Osteoblast (primary cell): ENCODE measurements at regions not wholly inside any gene's neighbourhood (a gene's known extent, or its start where the extent isn't known, plus 50 kb on each side); places are given as distances from the start of the nearest gene placed in this dataset.

ENCODE experiments used
- DNase-seq: peaks from one replicate; pipeline ENCODE4 v3.0.0; 2011; ENCODE audit warnings: low spot score, mixed read lengths; ENCODE audit not compliant: insufficient read length; ENCODE audit errors: missing footprints
- H2AFZ ChIP-seq: 2 replicates; pipeline ENCODE4 v1.6.0; 2011; ENCODE audit warnings: mild to moderate bottlenecking, low read length
- H3K27ac ChIP-seq: 2 replicates; pipeline ENCODE4 v1.5.1; 2011; ENCODE audit warnings: mild to moderate bottlenecking, low read depth, low read length, moderate library complexity
- H3K27me3 ChIP-seq: 2 replicates; pipeline ENCODE4 v1.6.0; 2012; ENCODE audit warnings: mild to moderate bottlenecking, control low read depth, inconsistent platforms, low read length, moderate library complexity; ENCODE audit not compliant: insufficient read depth
- H3K36me3 ChIP-seq: 2 replicates; pipeline ENCODE4 v1.5.1; 2011; ENCODE audit warnings: mild to moderate bottlenecking, low read length, control low read depth, moderate library complexity; ENCODE audit not compliant: insufficient read depth
- H3K4me1 ChIP-seq: 2 replicates; pipeline ENCODE4 v1.5.1; 2011; ENCODE audit warnings: mild to moderate bottlenecking, low read length, control low read depth, moderate library complexity; ENCODE audit not compliant: insufficient read depth
- H3K4me2 ChIP-seq: 2 replicates; pipeline ENCODE4 v1.6.0; 2011; ENCODE audit warnings: mild to moderate bottlenecking, low read length; ENCODE audit not compliant: insufficient read depth
- H3K4me3 ChIP-seq: fragments of 200-600 bp; sonication (generic); 3 replicates; pipeline ENCODE4 v1.5.1; 2012; ENCODE audit warnings: mild to moderate bottlenecking, low read length, inconsistent platforms; ENCODE audit not compliant: insufficient read depth
- H3K79me2 ChIP-seq: 2 replicates; pipeline ENCODE4 v1.6.0; 2012; ENCODE audit warnings: mild to moderate bottlenecking, low read length, control low read depth, inconsistent platforms; ENCODE audit not compliant: insufficient read depth
- H3K9me3 ChIP-seq: 2 replicates; pipeline ENCODE4 v1.5.1; 2011; ENCODE audit warnings: low read depth, low read length, control low read depth
- H4K20me1 ChIP-seq: 2 replicates; pipeline ENCODE4 v1.6.0; 2012; ENCODE audit warnings: mild to moderate bottlenecking, low read length, control low read depth; ENCODE audit not compliant: insufficient read depth
- TF ChIP-seq, protein P1 (sequence below): IDR thresholded peaks from 2 replicates; pipeline ENCODE4 v1.5.1; 2011; ENCODE audit warnings: mild to moderate bottlenecking, low read depth, low read length, moderate library complexity; ENCODE audit errors: extremely low read depth

DNA sequence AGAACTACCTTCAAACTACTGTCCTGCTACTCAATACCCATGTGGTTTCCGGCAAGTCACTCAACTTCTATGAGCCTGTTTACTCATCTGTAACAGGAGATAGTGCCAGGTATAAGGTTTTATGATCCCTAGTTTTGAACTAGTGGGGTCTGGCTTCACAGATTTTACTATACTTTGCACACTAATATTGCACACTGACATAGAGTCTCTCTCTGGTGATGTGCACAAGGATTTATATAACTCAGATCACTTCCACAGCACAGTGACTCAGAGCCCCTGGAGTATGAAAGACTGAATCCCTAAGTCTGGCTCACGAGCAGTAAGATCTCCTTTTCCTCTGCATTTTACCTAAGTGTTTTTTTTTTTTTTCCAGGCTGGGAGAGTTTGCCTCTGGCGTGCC is 69.7 kb upstream of the SLC38A2 start:
- no peaks in the 10 kb centered on the region for H3K36me3 ChIP-seq
- H3K27me3 ChIP-seq = no peaks in the 10 kb centered on the region
- H3K4me2 ChIP-seq = peak overlapping the region; percentile 61
- DNase-seq = no peak
- H4K20me1 ChIP-seq = no peaks in the 10 kb centered on the region
- no peaks in the 10 kb centered on the region for H3K79me2 ChIP-seq
- peaks cover 21% of the 10 kb centered on the region for H3K4me1 ChIP-seq
- H2AFZ ChIP-seq = peak overlapping the region; percentile 48
- H3K4me3 ChIP-seq = no peak overlapping the region
- H3K27ac ChIP-seq = peak overlapping the region; percentile 71
- TF ChIP-seq, protein P1, sequence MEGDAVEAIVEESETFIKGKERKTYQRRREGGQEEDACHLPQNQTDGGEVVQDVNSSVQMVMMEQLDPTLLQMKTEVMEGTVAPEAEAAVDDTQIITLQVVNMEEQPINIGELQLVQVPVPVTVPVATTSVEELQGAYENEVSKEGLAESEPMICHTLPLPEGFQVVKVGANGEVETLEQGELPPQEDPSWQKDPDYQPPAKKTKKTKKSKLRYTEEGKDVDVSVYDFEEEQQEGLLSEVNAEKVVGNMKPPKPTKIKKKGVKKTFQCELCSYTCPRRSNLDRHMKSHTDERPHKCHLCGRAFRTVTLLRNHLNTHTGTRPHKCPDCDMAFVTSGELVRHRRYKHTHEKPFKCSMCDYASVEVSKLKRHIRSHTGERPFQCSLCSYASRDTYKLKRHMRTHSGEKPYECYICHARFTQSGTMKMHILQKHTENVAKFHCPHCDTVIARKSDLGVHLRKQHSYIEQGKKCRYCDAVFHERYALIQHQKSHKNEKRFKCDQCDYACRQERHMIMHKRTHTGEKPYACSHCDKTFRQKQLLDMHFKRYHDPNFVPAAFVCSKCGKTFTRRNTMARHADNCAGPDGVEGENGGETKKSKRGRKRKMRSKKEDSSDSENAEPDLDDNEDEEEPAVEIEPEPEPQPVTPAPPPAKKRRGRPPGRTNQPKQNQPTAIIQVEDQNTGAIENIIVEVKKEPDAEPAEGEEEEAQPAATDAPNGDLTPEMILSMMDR = no peak
- H3K9me3 ChIP-seq = no peaks in the 10 kb centered on the region

DNA sequence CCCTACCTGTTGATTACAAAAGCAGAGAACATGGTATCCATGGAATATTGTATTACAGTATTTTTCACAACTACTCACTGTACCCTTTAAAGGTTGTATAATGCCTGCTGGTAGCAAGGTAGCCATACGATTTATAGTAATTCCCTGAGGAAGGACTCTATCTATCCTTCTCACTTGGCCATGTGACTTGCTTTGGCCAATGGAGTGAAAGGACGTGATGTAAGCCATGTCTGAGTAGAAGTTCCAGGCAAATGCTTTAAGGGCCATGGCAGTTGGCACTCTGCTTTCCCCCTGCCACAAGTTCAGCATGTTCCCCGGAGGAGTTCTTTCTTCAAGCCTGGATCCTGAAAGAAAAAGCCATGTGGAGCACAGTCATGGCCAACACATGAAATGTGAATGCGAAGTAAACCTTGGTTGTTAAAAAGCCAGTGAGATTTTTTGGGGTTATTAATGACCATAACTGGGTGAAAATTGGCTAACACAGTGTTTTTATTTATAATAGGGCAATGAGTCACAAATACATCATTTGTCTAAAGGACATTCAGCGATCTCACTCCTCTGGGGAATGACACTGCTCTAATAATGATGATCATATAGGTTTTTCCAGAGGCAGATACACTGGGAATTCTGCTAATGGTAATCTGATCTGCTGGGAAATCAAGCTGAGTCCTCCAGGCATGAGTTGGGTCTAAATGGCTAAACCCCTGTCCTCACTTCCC is 67.4 kb upstream of the SLC38A2 start:
- Histone ChIP-seq H4K20me1 (no peaks in the 10 kb centered on the region), H3K27ac (no peak overlapping the region), H3K4me3 (no peak overlapping the region), H3K79me2 (no peaks in the 10 kb centered on the region), H3K27me3 (no peaks in the 10 kb centered on the region), H3K9me3 (no peaks in the 10 kb centered on the region), H3K4me1 (peaks cover 18% of the 10 kb centered on the region), H3K4me2 (no peak overlapping the region), H2AFZ (no peak overlapping the region), H3K36me3 (no peaks in the 10 kb centered on the region)
- DNase-seq = peak; percentile 9
- TF ChIP-seq, protein P1 = no peak

DNA sequence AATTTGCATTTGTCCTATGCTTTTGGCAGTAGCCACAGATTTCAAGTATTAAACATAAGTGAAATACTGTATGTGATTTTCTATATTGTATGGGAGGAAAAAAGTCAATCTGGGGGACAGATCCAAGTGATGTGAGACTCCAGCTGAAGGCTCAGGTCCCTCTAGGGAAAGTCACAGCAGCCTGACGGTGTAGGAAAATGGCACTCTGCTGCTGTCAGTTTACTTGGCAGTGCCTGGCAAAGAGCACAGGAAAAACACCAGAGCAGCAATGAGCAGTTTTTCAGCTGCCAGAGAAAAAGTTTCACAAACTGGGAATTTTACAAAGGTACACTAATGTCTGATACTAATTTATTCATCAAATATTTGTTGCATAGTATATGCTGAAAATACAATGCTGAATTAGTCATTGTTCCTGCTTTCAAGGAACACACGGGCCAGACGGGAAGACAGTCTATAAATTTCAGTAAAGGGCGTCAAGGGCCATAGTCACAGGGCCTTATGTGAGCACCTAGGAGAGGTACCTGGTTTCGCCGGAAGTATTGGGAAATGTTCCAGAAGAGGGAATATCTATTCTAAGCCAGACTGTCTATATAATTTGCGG is 66.2 kb upstream of the SLC38A2 start:
- no peak overlapping the region for H3K27ac ChIP-seq
- H3K36me3 ChIP-seq = no peaks in the 10 kb centered on the region
- H3K79me2 ChIP-seq = no peaks in the 10 kb centered on the region
- H3K4me1 ChIP-seq = peaks cover 18% of the 10 kb centered on the region
- DNase-seq = no peak
- TF ChIP-seq, protein P1 = no peak
- no peaks in the 10 kb centered on the region for H3K27me3 ChIP-seq
- H3K4me2 ChIP-seq = no peak overlapping the region
- no peaks in the 10 kb centered on the region for H3K9me3 ChIP-seq
- H3K4me3 ChIP-seq = no peak overlapping the region
- no peaks in the 10 kb centered on the region for H4K20me1 ChIP-seq
- no peak overlapping the region for H2AFZ ChIP-seq

DNA sequence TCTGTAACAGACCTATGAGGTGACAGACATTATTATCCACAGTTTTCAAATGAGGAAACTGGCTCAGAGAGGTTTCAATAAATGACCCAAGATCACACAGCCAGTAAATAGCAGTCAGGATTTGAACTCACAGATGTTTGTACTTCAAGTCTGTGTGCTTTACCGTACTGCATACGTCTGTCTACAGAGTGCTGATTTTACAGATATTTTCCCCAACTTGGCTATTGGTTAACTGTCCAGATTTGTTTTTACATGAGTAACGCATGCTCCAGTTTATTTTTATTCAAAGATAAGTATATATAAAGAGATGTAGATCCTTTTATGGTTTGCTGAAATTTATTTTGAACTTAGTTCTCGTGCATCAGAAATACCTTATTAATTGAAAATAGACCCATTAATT is 65.7 kb upstream of the SLC38A2 start:
- no peaks in the 10 kb centered on the region for H3K27me3 ChIP-seq
- DNase-seq = no peak
- H4K20me1 ChIP-seq = no peaks in the 10 kb centered on the region
- no peaks in the 10 kb centered on the region for H3K9me3 ChIP-seq
- H3K79me2 ChIP-seq = no peaks in the 10 kb centered on the region
- H2AFZ ChIP-seq = no peak overlapping the region
- H3K4me2 ChIP-seq = no peak overlapping the region
- no peak overlapping the region for H3K4me3 ChIP-seq
- H3K4me1 ChIP-seq = peaks cover 18% of the 10 kb centered on the region
- H3K27ac ChIP-seq = no peak overlapping the region
- no peaks in the 10 kb centered on the region for H3K36me3 ChIP-seq
- TF ChIP-seq, protein P1 = no peak
